Neural crest cell (in vitro differentiated cells): ENCODE measurements at regions not wholly inside any gene's neighbourhood (a gene's known extent, or its start where the extent isn't known, plus 50 kb on each side); places are given as distances from the start of the nearest gene placed in this dataset.

Source experiments
- DNase-seq: peaks from one replicate; pipeline ENCODE4 v3.0.0; 2021; ENCODE audit warnings: low read depth, mixed read lengths, low spot score
- H3K27ac Mint-ChIP-seq: one replicate; pipeline ENCODE4 v1.8.0; 2021; ENCODE audit warnings: mild to moderate bottlenecking, mixed read lengths; ENCODE audit not compliant: unreplicated experiment
- H3K27me3 Mint-ChIP-seq: 2 replicates; pipeline ENCODE4 v1.8.0; 2021; ENCODE audit warnings: low read depth, mild to moderate bottlenecking, mixed read lengths
- H3K36me3 Mint-ChIP-seq: 2 replicates; pipeline ENCODE4 v1.8.0; 2021; ENCODE audit warnings: low read depth, mild to moderate bottlenecking, mixed read lengths
- H3K4me1 Mint-ChIP-seq: 2 replicates; pipeline ENCODE4 v1.8.0; 2021; ENCODE audit warnings: mixed read lengths
- H3K4me3 Mint-ChIP-seq: one replicate; pipeline ENCODE4 v1.8.0; 2021; ENCODE audit warnings: mild to moderate bottlenecking, mixed read lengths
- H3K9me3 Mint-ChIP-seq: 2 replicates; pipeline ENCODE4 v1.8.0; 2021; ENCODE audit warnings: mixed read lengths
- CTCF ChIP-seq: fragments of 200-600 bp; sonication (generic); conservative IDR thresholded peaks from 2 replicates; pipeline ENCODE4 v1.5.0; 2021; ENCODE audit warnings: antibody characterized with exemption, mild to moderate bottlenecking

- peaks cover 25% of the 10 kb centered on the region for H3K27me3 Mint-ChIP-seq
- no peaks in the 10 kb centered on the region for H3K4me1 Mint-ChIP-seq
- TF ChIP-seq CTCF: peak; percentile 37
- no peak for DNase-seq
- no peak overlapping the region for H3K4me3 Mint-ChIP-seq
- H3K27ac Mint-ChIP-seq: no peak overlapping the region
- H3K9me3 Mint-ChIP-seq: no peaks in the 10 kb centered on the region
- H3K36me3 Mint-ChIP-seq: no peaks in the 10 kb centered on the region
Measured at GRCh38 chr19:16025108-16026101, 50.9 kb upstream of the TPM4 start.

- H3K9me3 Mint-ChIP-seq: no peaks in the 10 kb centered on the region
- DNase-seq: no peak
- H3K27ac Mint-ChIP-seq: no peak overlapping the region
- H3K4me1 Mint-ChIP-seq: no peaks in the 10 kb centered on the region
- TF ChIP-seq CTCF: no peak
- H3K4me3 Mint-ChIP-seq: no peak overlapping the region
- H3K36me3 Mint-ChIP-seq: no peaks in the 10 kb centered on the region
- peaks cover 25% of the 10 kb centered on the region for H3K27me3 Mint-ChIP-seq
Measured at GRCh38 chr19:16026131-16026530, 50.2 kb upstream of the TPM4 start.
